Esophagus squamous epithelium (tissue), 4 donors: ENCODE measurements at regions not wholly inside any gene's neighbourhood (a gene's known extent, or its start where the extent isn't known, plus 50 kb on each side); places are given as distances from the start of the nearest gene placed in this dataset.

Source experiments
- CTCF ChIP-seq, 6 experiments: fragments of 450-650 bp in 4 of 6; fragments of 200-600 bp in 2 of 6; sonication (generic) in 2 of 6; IDR thresholded peaks; one replicate each; pipeline ENCODE4 v1.5.1; 2016 to 2019; ENCODE audit warnings: antibody characterized with exemption in 6 of 6, mild to moderate bottlenecking in 4 of 6, moderate library complexity in 4 of 6
- POLR2A ChIP-seq, 4 donors: fragments of 450-650 bp; IDR thresholded peaks; one replicate each; pipeline ENCODE4 v1.6.1; 2017; ENCODE audit warnings: antibody characterized with exemption in 4 of 4, mild to moderate bottlenecking in 4 of 4, moderate library complexity in 3 of 4

- TF ChIP-seq CTCF (IDR thresholded peaks at IDR 0.05) (no peak), POLR2A (IDR thresholded peaks at IDR 0.05) (no peak)
These were observed 199.0 kb upstream of the PRPS1L1 start for GRCh38 chr7:18226598-18226997.
